Neural cell (in vitro differentiated cells): ENCODE measurements at regions not wholly inside any gene's neighbourhood (a gene's known extent, or its start where the extent isn't known, plus 50 kb on each side); places are given as distances from the start of the nearest gene placed in this dataset.

Experiments
- EP300 ChIP-seq: fragments of 450-650 bp; conservative IDR thresholded peaks from 2 replicates; pipeline ENCODE4 v1.6.1; 2014; ENCODE audit warnings: antibody characterized with exemption, mild to moderate bottlenecking, moderate library complexity; ENCODE audit not compliant: poor library complexity, severe bottlenecking
- EZH2 ChIP-seq: fragments of 200-600, 300-800 bp; shearing (Covaris generic), sonication (generic); IDR thresholded peaks from 2 replicates; pipeline ENCODE4 v1.6.1; 2014; ENCODE audit warnings: antibody characterized with exemption, low read length, borderline replicate concordance, mild to moderate bottlenecking; ENCODE audit not compliant: insufficient read depth, poor library complexity, severe bottlenecking
- POLR2AphosphoS5 ChIP-seq: IDR thresholded peaks from 2 replicates; pipeline ENCODE4 v1.6.1; 2012
- RAD21 ChIP-seq: fragments of 450-650 bp; conservative IDR thresholded peaks from 2 replicates; pipeline ENCODE4 v1.6.1; 2014; ENCODE audit warnings: antibody characterized with exemption, mild to moderate bottlenecking, moderate library complexity
- TF ChIP-seq, protein P1 (sequence below): fragments of 450-650 bp; IDR thresholded peaks from 2 replicates; pipeline ENCODE4 v1.5.1; 2014; ENCODE audit warnings: antibody characterized with exemption, mild to moderate bottlenecking, moderate library complexity; ENCODE audit not compliant: poor library complexity, severe bottlenecking
- TF ChIP-seq, protein P2 (sequence below): IDR thresholded peaks from 2 replicates; pipeline ENCODE4 v1.6.1; 2012; ENCODE audit warnings: borderline replicate concordance

DNA sequence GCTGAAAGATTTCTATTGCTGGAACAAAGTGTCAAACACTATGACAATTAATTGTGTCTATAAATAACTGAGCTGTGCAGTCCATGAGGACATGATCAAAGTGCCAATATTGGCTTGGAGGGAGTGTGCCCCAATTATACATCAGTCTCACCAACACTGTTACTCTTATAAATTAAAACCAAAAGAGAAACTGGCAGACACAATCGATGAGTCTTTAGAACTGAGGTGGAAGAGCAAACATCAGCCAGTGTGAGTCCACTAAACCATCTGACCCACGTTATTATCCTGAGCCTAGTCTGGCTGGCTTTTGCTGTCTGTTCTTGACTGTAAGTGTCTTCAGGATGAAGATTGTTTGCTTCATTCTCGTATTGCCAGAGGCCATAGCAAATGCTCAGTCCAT lies 98.9 kb downstream of the OLIG3 start:
- TF ChIP-seq, protein P1, sequence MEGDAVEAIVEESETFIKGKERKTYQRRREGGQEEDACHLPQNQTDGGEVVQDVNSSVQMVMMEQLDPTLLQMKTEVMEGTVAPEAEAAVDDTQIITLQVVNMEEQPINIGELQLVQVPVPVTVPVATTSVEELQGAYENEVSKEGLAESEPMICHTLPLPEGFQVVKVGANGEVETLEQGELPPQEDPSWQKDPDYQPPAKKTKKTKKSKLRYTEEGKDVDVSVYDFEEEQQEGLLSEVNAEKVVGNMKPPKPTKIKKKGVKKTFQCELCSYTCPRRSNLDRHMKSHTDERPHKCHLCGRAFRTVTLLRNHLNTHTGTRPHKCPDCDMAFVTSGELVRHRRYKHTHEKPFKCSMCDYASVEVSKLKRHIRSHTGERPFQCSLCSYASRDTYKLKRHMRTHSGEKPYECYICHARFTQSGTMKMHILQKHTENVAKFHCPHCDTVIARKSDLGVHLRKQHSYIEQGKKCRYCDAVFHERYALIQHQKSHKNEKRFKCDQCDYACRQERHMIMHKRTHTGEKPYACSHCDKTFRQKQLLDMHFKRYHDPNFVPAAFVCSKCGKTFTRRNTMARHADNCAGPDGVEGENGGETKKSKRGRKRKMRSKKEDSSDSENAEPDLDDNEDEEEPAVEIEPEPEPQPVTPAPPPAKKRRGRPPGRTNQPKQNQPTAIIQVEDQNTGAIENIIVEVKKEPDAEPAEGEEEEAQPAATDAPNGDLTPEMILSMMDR, result no peak
- TF ChIP-seq, protein P2, sequence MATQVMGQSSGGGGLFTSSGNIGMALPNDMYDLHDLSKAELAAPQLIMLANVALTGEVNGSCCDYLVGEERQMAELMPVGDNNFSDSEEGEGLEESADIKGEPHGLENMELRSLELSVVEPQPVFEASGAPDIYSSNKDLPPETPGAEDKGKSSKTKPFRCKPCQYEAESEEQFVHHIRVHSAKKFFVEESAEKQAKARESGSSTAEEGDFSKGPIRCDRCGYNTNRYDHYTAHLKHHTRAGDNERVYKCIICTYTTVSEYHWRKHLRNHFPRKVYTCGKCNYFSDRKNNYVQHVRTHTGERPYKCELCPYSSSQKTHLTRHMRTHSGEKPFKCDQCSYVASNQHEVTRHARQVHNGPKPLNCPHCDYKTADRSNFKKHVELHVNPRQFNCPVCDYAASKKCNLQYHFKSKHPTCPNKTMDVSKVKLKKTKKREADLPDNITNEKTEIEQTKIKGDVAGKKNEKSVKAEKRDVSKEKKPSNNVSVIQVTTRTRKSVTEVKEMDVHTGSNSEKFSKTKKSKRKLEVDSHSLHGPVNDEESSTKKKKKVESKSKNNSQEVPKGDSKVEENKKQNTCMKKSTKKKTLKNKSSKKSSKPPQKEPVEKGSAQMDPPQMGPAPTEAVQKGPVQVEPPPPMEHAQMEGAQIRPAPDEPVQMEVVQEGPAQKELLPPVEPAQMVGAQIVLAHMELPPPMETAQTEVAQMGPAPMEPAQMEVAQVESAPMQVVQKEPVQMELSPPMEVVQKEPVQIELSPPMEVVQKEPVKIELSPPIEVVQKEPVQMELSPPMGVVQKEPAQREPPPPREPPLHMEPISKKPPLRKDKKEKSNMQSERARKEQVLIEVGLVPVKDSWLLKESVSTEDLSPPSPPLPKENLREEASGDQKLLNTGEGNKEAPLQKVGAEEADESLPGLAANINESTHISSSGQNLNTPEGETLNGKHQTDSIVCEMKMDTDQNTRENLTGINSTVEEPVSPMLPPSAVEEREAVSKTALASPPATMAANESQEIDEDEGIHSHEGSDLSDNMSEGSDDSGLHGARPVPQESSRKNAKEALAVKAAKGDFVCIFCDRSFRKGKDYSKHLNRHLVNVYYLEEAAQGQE, result no peak
- no peak for TF ChIP-seq POLR2AphosphoS5
- TF ChIP-seq EZH2, result no peak
- TF ChIP-seq EP300, result no peak
- TF ChIP-seq RAD21, result no peak
